ENCODE measurements at regions not wholly inside any gene's neighbourhood (a gene's known extent, or its start where the extent isn't known, plus 50 kb on each side); places are given as distances from the start of the nearest gene placed in this dataset.

DNA sequence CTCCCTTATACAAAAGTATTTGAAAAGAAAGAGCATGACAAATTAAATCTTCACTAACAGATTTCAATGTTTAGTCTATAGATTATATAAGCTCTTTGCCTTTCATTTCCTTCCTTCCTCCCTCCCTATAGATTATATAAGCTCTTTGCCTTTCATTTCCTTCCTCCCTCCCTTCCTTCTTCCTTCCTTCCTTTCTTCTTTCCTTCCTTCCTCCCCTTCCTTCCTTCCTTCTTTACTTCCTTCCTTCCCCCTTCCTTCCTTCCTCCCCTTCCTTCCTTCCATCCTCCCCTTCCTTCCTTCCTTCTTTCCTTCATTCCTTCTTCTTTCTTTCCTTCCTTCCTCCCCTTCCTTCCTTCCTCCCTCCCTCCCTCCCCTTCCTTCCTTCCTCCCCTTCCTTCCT lies 209.8 kb upstream of the CBLB start:
- Histone ChIP-seq H3K27me3 (ENCODE audit: control insufficient read depth, insufficient read depth, low read length) (no peaks in the 10 kb centered on the region), H3K27ac (ENCODE audit: low read depth, low read length) (no peak overlapping the region), H3K9me3 (ENCODE audit: control insufficient read depth, insufficient read depth, low read length) (no peaks in the 10 kb centered on the region; the same call in 1 of the 2 replicates), H3K4me3 (ENCODE audit: low read depth, low read length) (no peak overlapping the region)
- TF ChIP-seq, protein P1, sequence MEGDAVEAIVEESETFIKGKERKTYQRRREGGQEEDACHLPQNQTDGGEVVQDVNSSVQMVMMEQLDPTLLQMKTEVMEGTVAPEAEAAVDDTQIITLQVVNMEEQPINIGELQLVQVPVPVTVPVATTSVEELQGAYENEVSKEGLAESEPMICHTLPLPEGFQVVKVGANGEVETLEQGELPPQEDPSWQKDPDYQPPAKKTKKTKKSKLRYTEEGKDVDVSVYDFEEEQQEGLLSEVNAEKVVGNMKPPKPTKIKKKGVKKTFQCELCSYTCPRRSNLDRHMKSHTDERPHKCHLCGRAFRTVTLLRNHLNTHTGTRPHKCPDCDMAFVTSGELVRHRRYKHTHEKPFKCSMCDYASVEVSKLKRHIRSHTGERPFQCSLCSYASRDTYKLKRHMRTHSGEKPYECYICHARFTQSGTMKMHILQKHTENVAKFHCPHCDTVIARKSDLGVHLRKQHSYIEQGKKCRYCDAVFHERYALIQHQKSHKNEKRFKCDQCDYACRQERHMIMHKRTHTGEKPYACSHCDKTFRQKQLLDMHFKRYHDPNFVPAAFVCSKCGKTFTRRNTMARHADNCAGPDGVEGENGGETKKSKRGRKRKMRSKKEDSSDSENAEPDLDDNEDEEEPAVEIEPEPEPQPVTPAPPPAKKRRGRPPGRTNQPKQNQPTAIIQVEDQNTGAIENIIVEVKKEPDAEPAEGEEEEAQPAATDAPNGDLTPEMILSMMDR (IDR thresholded peaks at IDR 0.05; ENCODE audit: low read depth, low read length) = no peak
- DNase-seq (ENCODE audit: low read depth, low spot score) = no peak
- ChIA-PET CTCF (no interaction called here), POLR2A (no interaction called here)

DNA sequence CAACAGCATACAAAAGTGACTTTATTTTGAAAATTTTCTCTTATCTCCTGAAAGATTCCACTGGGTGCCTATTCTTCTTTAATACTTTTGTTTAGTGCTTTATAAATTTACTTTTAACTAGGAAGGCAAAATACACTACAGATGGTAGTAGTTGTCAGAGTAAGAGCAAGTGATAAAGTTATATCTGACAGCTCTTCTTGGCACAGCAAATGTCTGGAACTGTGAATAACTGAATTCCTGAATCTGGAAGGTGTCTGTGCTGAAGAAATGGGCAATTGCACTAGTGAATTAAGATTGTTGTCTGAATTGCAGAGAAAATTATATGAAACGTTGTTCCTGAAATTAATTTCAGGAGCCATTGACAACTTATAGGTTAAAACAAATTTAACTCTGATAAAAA lies 213.8 kb upstream of the CBLB start:
- POLR2A ChIA-PET = no interaction called here

DNA sequence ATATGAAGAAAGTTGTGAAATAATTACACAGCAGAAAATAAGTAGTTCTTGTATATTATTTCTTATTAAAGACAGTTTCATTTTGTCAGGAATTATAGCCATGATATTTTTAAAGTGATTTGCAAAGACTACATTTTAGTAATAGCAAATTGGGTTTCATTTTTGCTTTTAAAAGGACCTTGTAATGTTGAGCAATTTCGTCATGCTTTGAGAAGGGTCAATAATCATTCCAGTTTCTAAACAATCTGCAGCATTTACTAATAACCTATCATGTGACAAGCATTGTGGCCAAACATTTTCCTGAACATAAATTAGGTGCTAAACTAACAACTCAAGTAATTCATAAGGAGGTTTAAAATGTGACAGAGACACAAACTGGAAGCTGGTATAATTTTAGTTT lies 214.4 kb upstream of the CBLB start:
- Histone ChIP-seq H3K4me3 (ENCODE audit: low read depth, low read length) (no peak overlapping the region), H3K27ac (ENCODE audit: low read depth, low read length) (no peak overlapping the region), H3K9me3 (ENCODE audit: control insufficient read depth, insufficient read depth, low read length) (no peaks in the 10 kb centered on the region), H3K27me3 (ENCODE audit: control insufficient read depth, insufficient read depth, low read length) (no peaks in the 10 kb centered on the region)
- POLR2A ChIA-PET = no interaction called here
- CTCF ChIA-PET = no interaction called here
- DNase-seq (ENCODE audit: low read depth, low spot score) = no peak
- TF ChIP-seq, protein P1 (IDR thresholded peaks at IDR 0.05; ENCODE audit: low read depth, low read length) = no peak

More for the DNA sequence above, 213.8 kb upstream of the CBLB start:
- no peak overlapping the region for H3K4me3 ChIP-seq (ENCODE audit: low read depth, low read length)
- H3K9me3 ChIP-seq (ENCODE audit: control insufficient read depth, insufficient read depth, low read length) = no peaks in the 10 kb centered on the region
- H3K27ac ChIP-seq (ENCODE audit: low read depth, low read length) = no peak overlapping the region
- H3K27me3 ChIP-seq (ENCODE audit: control insufficient read depth, insufficient read depth, low read length) = no peaks in the 10 kb centered on the region
- TF ChIP-seq, protein P1 (IDR thresholded peaks at IDR 0.05; ENCODE audit: low read depth, low read length) = no peak
- no peak for DNase-seq (ENCODE audit: low read depth, low spot score)
- CTCF ChIA-PET = no interaction called here

DNA sequence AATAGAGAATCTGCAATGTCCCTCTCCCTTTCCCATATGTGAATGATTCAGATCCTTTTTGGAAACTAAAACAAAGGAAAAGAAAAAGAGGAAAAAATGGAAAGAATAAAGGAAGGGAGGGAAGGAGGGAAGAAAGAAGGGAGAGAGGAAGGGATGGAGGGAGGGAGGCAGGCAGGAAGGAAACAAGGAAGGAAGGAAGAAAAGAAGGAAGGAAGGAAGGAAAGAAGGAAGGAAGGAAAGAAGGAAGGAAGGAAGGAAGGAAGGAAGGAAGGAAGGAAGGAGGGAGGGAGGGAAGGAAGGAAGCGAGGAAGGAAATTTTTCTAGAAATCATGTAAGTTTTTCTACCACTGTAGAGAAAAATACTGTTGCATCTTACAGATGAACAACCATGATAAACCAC lies 215.0 kb upstream of the CBLB start:
- ChIA-PET POLR2A (no interaction called here), CTCF (no interaction called here)
- no peak for DNase-seq (ENCODE audit: low read depth, low spot score)
- no peak overlapping the region for H3K4me3 ChIP-seq (ENCODE audit: low read depth, low read length)
- no peak overlapping the region for H3K27ac ChIP-seq (ENCODE audit: low read depth, low read length)
- TF ChIP-seq, protein P1 (IDR thresholded peaks at IDR 0.05; ENCODE audit: low read depth, low read length) = no peak
- H3K9me3 ChIP-seq (ENCODE audit: control insufficient read depth, insufficient read depth, low read length) = no peaks in the 10 kb centered on the region
- no peaks in the 10 kb centered on the region for H3K27me3 ChIP-seq (ENCODE audit: control insufficient read depth, insufficient read depth, low read length)

DNA sequence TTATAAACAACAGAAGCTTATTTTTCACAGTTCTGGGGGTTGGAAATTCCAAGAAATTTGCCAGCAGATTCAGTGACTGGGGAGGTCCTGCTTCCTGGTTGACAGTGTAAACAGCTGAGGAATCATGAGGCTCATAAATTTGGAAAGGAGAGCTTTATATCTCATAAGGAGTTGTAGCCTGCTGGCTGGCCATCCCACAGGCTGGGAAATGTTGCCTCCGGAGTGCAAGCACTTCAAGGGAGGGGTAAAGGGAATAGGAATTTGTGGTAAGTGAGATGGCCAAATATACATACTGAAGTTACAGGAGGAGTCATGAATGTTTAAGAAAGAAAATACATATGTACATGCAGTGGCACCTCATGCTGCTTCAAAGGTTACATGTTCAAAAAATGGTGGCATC lies 217.2 kb upstream of the CBLB start:
- H3K27me3 ChIP-seq (ENCODE audit: control insufficient read depth, insufficient read depth, low read length) = no peaks in the 10 kb centered on the region
- ChIA-PET POLR2A (no interaction called here), CTCF (no interaction called here)
- DNase-seq (ENCODE audit: low read depth, low spot score) = no peak
- no peak overlapping the region for H3K4me3 ChIP-seq (ENCODE audit: low read depth, low read length)
- TF ChIP-seq, protein P1 (IDR thresholded peaks at IDR 0.05; ENCODE audit: low read depth, low read length) = no peak
- H3K9me3 ChIP-seq (ENCODE audit: control insufficient read depth, insufficient read depth, low read length) = no peaks in the 10 kb centered on the region
- H3K27ac ChIP-seq (ENCODE audit: low read depth, low read length) = no peak overlapping the region
